WERI-Rb-1 (cell line): ENCODE measurements at regions not wholly inside any gene's neighbourhood (a gene's known extent, or its start where the extent isn't known, plus 50 kb on each side); places are given as distances from the start of the nearest gene placed in this dataset.

ENCODE experiments used
- DNase-seq: peaks from one replicate; pipeline ENCODE4 v3.0.0-alpha.2; 2020
- H3K27ac ChIP-seq: fragments of 250-450 bp; sonication (Bioruptor Pico); 2 replicates; pipeline ENCODE4 v1.5.1; 2020; ENCODE audit warnings: mild to moderate bottlenecking, moderate library complexity
- H3K27me3 ChIP-seq: fragments of 250-450 bp; sonication (Bioruptor Pico); 2 replicates; pipeline ENCODE4 v1.5.1; 2021; ENCODE audit warnings: mild to moderate bottlenecking, low read depth, moderate library complexity; ENCODE audit not compliant: insufficient read depth, severe bottlenecking
- H3K36me3 ChIP-seq: fragments of 250-450 bp; sonication (Bioruptor Pico); 2 replicates; pipeline ENCODE4 v1.5.1; 2020; ENCODE audit warnings: mild to moderate bottlenecking, moderate library complexity
- H3K4me3 ChIP-seq: 2 replicates; pipeline ENCODE4 v1.5.1; 2011; ENCODE audit warnings: low read depth, mild to moderate bottlenecking, control low read depth, low read length
- H3K9me3 ChIP-seq: fragments of 250-450 bp; sonication (Bioruptor Pico); 2 replicates; pipeline ENCODE4 v1.5.1; 2021; ENCODE audit warnings: mild to moderate bottlenecking, moderate library complexity; ENCODE audit not compliant: severe bottlenecking
- CTCF ChIP-seq: IDR thresholded peaks from 2 replicates; pipeline ENCODE4 v1.5.1; 2011; ENCODE audit warnings: low read depth, mild to moderate bottlenecking, control low read depth, inconsistent platforms, low read length

GRCh38 chr14:81960781-81961180 lies 427.1 kb upstream of the SEL1L start:
- H3K27ac ChIP-seq, result no peak overlapping the region
- no peak overlapping the region for H3K4me3 ChIP-seq
- DNase-seq, result no peak
- TF ChIP-seq CTCF, result no peak
- no peaks in the 10 kb centered on the region for H3K27me3 ChIP-seq
- H3K9me3 ChIP-seq, result no peaks in the 10 kb centered on the region
- H3K36me3 ChIP-seq, result no peaks in the 10 kb centered on the region

GRCh38 chr14:81963846-81964245 lies 430.2 kb upstream of the SEL1L start:
- DNase-seq, result no peak
- Histone ChIP-seq H3K27me3 (no peaks in the 10 kb centered on the region), H3K4me3 (no peak overlapping the region), H3K9me3 (no peaks in the 10 kb centered on the region), H3K27ac (no peak overlapping the region), H3K36me3 (no peaks in the 10 kb centered on the region)
- no peak for TF ChIP-seq CTCF

DNA sequence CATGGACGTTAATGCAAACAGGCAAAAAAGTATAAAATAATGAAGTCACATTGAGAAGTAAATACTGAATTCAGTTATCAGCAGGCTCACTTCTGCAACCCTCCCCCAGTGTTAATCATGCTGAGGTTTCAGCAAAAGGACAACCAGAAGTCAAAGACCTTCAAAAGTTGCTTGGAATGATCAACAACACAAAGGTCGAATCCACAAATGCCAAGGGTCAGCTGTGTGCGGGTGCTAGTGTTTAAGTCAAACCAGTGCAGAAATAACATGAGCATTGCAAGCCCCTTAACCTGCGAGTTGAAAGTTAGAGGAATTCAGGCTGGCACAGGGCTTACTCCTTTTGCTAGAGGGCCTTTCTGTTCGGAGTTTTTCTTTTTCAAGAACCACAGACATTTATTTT lies 436.7 kb upstream of the SEL1L start:
- no peak for DNase-seq

DNA sequence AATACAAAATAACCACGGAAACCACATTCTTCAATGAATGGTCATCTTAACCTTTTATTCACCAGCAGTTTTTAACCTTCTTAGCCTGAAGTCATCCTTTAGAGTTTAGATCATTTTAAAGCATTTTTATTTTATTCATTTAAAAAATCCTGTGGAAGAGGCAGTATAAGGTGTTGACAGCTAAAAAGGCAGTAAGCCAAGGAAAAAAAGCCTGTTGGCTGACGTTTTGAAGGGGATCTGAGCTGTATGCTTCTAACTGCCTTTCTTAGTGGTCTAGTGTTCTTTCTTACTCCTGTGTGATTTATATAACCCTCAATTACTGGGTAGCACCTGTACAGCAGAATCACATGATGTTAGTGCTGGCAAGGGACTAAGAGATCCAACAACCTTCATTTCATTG lies 438.3 kb upstream of the SEL1L start:
- Histone ChIP-seq H3K27me3 (no peaks in the 10 kb centered on the region), H3K9me3 (no peaks in the 10 kb centered on the region), H3K27ac (no peak overlapping the region), H3K4me3 (no peak overlapping the region), H3K36me3 (no peaks in the 10 kb centered on the region)
- TF ChIP-seq CTCF, result no peak
- DNase-seq, result no peak

More for the DNA sequence above, 436.7 kb upstream of the SEL1L start:
- no peak overlapping the region for H3K27ac ChIP-seq
- H3K9me3 ChIP-seq, result no peaks in the 10 kb centered on the region
- no peaks in the 10 kb centered on the region for H3K36me3 ChIP-seq
- TF ChIP-seq CTCF, result no peak
- no peak overlapping the region for H3K4me3 ChIP-seq
- H3K27me3 ChIP-seq, result no peaks in the 10 kb centered on the region

DNA sequence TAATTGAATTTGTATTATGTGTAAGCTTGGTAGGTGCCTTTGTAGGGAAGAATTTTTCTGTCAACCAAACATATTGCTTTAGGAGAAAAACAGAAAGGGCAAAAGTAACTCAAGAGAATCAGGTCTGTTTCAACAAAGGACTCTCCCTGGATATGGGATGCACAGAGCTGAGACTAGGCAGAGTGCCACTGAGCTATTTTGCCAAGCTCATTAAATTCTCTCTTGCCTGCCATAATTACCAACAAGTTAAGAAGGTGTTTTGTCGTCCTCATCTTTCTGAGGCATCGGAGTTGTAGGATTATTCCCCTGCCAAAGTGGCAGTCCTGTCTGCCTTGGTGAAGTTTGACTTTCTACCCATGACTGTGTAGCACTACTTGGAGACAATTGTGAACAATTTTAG lies 438.9 kb upstream of the SEL1L start:
- no peak overlapping the region for H3K4me3 ChIP-seq
- H3K36me3 ChIP-seq, result no peaks in the 10 kb centered on the region
- no peak for TF ChIP-seq CTCF
- DNase-seq, result no peak
- H3K27ac ChIP-seq, result no peak overlapping the region
- no peaks in the 10 kb centered on the region for H3K9me3 ChIP-seq
- no peaks in the 10 kb centered on the region for H3K27me3 ChIP-seq

DNA sequence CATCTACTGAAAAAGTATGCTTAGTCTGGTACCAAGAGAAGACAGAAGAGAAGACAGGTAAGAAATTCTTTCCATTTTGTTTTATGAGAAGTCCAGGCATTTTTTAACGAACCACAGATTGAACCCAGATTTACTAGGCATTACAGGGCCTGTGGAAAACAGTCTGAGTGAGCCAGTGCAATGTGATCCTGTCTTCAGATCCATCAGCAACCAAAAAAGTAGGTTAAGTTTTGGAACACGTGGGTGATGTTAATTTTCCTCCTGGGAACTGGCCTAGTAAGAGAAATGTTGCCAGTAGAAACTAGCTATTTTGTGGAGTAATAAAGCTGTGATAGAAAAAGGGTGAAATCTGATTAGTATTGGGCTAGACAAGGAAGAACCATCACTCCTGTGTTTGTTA lies 440.9 kb upstream of the SEL1L start:
- DNase-seq, result no peak
- Histone ChIP-seq H3K36me3 (no peaks in the 10 kb centered on the region), H3K9me3 (no peaks in the 10 kb centered on the region), H3K27me3 (no peaks in the 10 kb centered on the region), H3K4me3 (no peak overlapping the region), H3K27ac (no peak overlapping the region)
- TF ChIP-seq CTCF, result no peak
